ENCODE measurements at regions not wholly inside any gene's neighbourhood (a gene's known extent, or its start where the extent isn't known, plus 50 kb on each side); places are given as distances from the start of the nearest gene placed in this dataset.

GRCh38 chr3:22129101-22129500 lies 378.1 kb upstream of the ZNF385D start:
- no peak overlapping the region for H3K9ac ChIP-seq (ENCODE audit: insufficient read depth in 1 of 2, low read depth in 2 of 2, low read length in 2 of 2)
- ChIA-PET CTCF (ENCODE audit: low intra/inter-chr PET ratio) (no interaction called here), POLR2A (no interaction called here)
- in situ Hi-C loops (cut with MboI): no loop called here
- 0 out of 2 replicates have a peak, but pooled peaks cover 4% of the 10 kb centered on the region for H3K9me3 ChIP-seq (replicated peaks; ENCODE audit: control insufficient read depth, insufficient read depth, low read depth, low read length)
- no peaks in the 10 kb centered on the region for H3K27me3 ChIP-seq (ENCODE audit: control insufficient read depth in 2 of 2, insufficient read depth in 2 of 2, low read length in 2 of 2)
- 0% methylated on average over 2 of the region's 2 CpGs for WGBS (ENCODE audit: insufficient coverage, low coverage, missing lambda C conversion rate)
- H3K79me2 ChIP-seq (ENCODE audit: control insufficient read depth, insufficient read depth, low read length): no peaks in the 10 kb centered on the region
- intact Hi-C loops (cut with micrococcal nuclease): no loop called here
- no TSS peak for BruUV-seq (replicated peaks)
- no peaks in the 10 kb centered on the region for H3K36me3 ChIP-seq (ENCODE audit: control insufficient read depth, insufficient read depth, low read length)
- no peaks in the 10 kb centered on the region for H3K9me1 ChIP-seq (ENCODE audit: control insufficient read depth, insufficient read depth, low read length)
- no peaks in the 10 kb centered on the region for H3K4me1 ChIP-seq (replicated peaks in 1 of 2; ENCODE audit: control insufficient read depth in 2 of 2, insufficient read depth in 2 of 2, low read length in 2 of 2)
- H3K4me3 ChIP-seq: no peak overlapping the region
- H4K20me1 ChIP-seq (replicated peaks; ENCODE audit: control insufficient read depth, insufficient read depth, low read length): no peaks in the 10 kb centered on the region
- H3K27ac ChIP-seq (ENCODE audit: extremely low read depth, low read depth, low read length): no peak overlapping the region
- no peak overlapping the region for H3K4me2 ChIP-seq (ENCODE audit: insufficient read depth, low read length)
- H2AFZ ChIP-seq (ENCODE audit: low read depth, low read length): no peak overlapping the region
- no peak for DNase-seq (ENCODE audit: extremely low read depth in 1 of 4, low spot score in 3 of 4)
- no peak for ATAC-seq
- no peak for FAIRE-seq
- TF ChIP-seq PHF20 (IDR thresholded peaks at IDR 0.05; ENCODE audit: partially characterized antibody) (no peak), E2F8 (IDR thresholded peaks at IDR 0.05; ENCODE audit: low read depth, partially characterized antibody) (no peak), HOMEZ (CRISPR knock-in tag; IDR thresholded peaks at IDR 0.05) (no peak), ZNF639 (CRISPR knock-in tag; conservative IDR thresholded peaks at IDR 0.05 in 1 of 2, IDR thresholded peaks at IDR 0.05 in 1 of 2) (no peak), E2F4 (CRISPR knock-in tag; IDR thresholded peaks at IDR 0.05; ENCODE audit: low read depth) (no peak), RB1 (IDR thresholded peaks at IDR 0.05; ENCODE audit: low read depth) (no peak), ZBTB49 (CRISPR knock-in tag; IDR thresholded peaks at IDR 0.05; ENCODE audit: borderline replicate concordance) (no peak), ZNF778 (CRISPR knock-in tag; IDR thresholded peaks at IDR 0.05) (no peak), TFE3 (CRISPR knock-in tag; IDR thresholded peaks at IDR 0.05) (no peak), ZNF511 (CRISPR knock-in tag; IDR thresholded peaks at IDR 0.05) (no peak)
